Ureter (tissue), 1 donor: ENCODE measurements at regions not wholly inside any gene's neighbourhood (a gene's known extent, or its start where the extent isn't known, plus 50 kb on each side); places are given as distances from the start of the nearest gene placed in this dataset.

ENCODE experiments used
- DNase-seq: peaks from one replicate; pipeline ENCODE4 v3.0.0-alpha.2; 2020; ENCODE audit warnings: low spot score
- donor health status: DM: yes; HTN: yes; CAD: no.

DNA sequence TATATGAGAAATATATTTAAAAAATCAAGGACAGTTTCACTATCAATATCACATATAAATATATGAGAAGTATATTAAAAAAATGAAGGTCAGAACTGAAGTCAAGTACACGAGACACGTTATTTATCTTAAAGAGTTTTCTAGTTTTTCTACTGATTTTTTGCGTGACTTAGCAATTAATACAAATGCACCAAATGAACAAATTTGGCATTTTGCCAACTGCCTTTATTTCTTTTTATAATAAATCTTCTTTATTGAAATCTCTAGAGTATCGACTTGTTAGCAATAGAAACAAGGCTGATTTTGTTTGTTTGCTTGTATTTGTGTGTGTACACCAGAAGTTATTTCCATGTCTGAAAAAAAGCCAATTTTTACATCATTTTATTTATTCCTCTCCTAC, 1684.7 kb upstream of the RAG2 start:
- DNase-seq = no peak

- no peak for DNase-seq
These were observed 1680.6 kb upstream of the RAG2 start for GRCh38 chr11:38278457-38279141.

DNA sequence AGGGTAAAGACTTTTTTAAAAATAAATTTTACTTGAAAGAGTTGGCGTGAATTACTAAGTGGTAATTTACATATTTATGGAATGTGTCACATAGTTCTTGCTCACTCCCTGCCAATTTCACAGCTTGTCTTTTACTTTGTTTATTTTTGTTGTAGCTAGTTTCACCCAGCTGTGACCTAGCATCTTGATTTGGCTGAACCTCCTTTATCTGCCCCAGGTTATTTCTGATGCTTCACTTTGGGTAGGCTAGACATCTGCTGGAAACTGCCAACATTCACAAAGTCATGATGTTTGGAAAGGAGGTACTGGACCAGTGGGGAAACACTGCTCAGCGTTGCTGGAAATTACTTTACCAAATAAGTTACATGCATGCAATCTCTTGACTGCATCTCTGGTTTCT, 1676.0 kb upstream of the RAG2 start:
- no peak for DNase-seq

DNA sequence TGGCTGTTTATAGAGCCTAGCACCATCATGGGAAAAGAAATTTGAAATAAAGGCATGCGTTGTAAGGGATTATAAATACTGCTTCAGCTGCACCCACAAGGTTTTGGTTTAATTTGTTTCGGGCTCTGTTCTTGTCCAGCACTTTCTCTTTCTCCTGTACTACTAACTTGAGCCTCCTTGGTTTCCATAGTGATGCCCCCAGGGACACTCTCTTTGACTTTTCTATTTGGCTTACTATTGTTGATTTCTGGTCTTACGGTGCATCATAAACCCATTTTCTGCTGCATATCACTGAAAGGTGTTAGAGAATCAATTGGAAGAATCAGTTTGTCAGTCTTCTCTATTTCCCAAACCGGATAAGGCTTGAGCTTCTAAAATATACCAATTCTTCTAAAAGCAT, 1674.3 kb upstream of the RAG2 start:
- no peak for DNase-seq

DNA sequence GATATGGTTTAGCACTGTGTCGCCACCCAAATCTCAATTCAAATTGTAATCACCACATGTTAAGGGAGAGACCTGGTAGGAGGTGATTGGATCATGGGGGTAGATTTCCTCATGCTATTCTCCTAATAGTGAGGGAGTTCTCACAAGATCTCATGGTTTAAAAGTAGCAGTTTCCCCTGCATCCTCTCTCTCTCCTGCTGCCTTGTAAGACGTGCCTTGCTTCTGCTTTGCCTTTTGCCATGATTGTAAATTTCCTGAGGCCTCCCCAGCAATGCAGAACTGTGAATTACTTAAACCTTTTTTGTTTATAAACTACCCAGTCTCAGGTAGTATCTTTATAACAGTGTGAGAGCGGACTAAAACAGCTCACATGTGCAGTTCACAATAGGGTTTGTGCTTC, 1668.7 kb upstream of the RAG2 start:
- DNase-seq = no peak

- DNase-seq = no peak
These were observed 1658.4 kb upstream of the RAG2 start for GRCh38 chr11:38256436-38256835.

GRCh38 chr11:38254913-38255312, 1656.9 kb upstream of the RAG2 start:
- no peak for DNase-seq

GRCh38 chr11:38252620-38253019, 1654.6 kb upstream of the RAG2 start:
- DNase-seq = no peak

- no peak for DNase-seq
These were observed 1648.4 kb upstream of the RAG2 start for GRCh38 chr11:38246451-38246850.

DNA sequence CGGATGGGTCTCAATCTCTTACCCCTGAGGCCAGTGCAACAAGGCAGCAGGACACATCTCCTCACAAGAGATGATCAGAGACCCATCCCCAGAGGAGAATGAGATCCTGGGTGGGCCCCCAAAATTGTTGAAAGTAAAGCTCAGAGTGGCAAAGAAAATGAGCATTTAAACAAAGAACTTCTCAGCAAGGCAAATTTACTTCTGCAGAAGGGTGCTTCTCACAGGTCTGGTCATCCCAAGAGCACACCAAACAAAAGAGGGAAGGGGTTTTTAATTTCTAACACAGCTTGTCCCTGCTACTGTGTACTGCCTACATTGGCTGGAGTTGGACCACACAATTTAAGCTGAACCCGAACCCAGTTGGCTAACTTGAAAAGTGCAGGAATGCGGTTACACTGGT, 1628.6 kb upstream of the RAG2 start:
- no peak for DNase-seq

DNA sequence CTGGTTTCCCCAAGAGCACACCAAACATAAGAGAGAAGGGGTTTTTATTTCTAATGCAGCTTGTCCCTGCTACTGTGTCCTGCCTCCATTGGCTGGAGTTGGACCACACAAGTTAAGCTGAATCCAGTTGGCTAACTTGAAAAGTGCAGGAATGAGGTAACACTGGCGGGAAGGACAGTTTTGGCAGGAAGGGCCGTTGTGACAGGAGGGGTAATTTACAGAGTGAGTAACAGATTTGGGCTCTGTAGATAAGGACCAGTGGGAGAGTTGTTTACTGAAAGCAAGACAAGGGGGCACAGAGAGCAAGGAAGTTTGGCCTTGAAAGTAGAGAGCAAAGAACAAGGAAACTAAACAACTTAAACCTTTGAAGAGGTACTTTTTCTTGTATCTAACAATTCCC, 1623.3 kb upstream of the RAG2 start:
- no peak for DNase-seq

- no peak for DNase-seq
These were observed 1621.6 kb upstream of the RAG2 start for GRCh38 chr11:38219636-38220035.

- no peak for DNase-seq
These were observed 1610.9 kb upstream of the RAG2 start for GRCh38 chr11:38208951-38209350.

DNA sequence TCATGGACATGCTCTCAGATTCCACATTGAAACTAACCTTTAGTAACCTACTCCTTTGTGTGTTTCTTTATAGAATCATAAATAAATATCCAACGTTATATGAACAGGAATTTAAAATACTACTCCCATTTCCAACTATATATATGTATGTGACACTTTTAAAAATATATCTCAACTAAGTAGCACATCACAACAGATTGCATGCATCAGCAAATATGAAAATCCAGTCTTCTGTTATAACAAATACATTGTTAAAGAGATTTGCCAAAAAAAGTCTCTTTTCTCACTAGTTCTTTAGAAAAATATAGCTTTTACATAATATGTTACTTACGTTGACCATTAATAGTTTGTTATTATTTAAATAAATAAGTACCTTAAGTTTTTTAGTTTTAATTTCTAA, 1608.6 kb upstream of the RAG2 start:
- no peak for DNase-seq

DNA sequence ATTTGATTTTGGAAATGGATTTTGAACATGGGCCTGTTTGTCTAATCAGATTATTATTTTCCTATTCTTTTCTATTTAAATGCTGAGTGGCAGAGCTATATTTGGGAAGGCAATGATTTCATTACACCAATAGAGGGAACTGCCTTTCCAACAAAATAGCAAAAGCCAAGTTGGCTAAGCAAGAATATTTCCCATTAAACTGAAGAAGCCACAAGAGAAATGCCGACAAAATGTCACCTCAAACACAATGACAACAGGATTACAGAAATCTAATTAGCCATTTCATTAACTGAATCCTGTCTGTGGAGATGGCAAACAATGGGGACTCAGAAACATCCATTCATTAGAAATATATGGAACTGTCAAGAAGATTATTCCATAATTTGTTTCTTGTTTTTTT, 1593.1 kb upstream of the RAG2 start:
- DNase-seq = no peak

DNA sequence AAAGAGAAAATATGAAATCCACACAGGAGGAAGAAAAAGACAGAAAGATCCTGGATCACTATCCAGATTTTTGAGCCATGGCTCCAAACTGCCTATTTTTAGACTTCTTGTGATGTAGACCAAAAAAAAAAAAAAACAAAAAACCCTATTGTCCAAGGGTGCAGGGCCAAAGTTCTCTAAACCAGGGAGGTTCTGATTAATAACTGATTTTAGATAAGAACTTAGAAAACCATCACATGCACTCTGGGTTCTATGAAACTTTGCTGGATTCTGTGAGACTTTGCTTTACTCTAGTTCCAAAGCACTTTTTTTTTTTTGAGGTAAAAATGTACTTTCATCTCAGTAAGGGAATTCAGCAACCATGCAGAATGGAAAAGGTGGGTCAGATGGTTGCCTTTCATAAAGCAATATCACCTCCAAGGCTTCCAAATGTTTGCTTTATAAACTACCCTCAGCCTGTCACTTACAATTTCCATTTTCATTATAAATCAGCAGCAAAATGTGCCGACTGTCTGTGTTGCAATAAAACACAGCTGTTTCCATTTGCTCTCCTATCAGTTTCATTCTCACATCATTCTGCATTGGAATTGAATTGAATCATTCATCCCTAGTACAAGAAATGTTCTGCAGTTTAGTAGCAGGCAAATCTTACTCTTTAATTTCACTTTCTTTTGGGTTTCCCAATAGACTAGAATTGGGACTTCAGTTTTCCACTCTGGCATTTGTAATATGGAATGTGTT, 1584.3 kb upstream of the RAG2 start:
- no peak for DNase-seq

DNA sequence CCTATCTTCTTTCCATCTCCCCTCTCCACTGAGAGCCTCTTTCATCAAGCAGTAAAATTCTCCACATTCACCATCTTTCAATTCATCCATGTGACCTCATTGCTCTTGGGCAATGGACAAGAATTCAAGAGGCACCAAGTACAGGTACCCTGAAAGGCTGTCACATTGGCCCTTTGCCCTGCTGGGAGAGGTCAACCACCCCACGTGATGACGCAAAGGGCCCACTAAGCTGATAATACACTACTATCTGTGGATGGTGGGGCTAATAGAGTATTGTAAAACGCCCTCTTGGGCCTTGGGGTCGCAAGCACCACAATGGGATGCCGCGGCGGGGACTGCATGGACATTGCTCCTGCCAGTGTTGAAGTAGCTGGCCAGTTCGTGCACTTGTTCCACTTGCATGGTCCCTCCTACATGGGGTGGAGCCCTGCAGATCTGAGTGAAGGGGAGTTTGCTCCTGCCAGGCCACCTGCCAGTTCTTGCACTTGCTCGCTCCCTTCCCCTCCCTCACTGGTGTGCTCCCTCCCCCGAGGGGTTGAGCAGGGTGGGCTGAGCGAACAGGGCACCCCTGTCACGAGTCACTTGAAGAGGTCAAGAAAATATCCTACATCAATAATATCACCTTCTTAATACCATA, 1578.8 kb upstream of the RAG2 start:
- DNase-seq = no peak

- no peak for DNase-seq
These were observed 1575.6 kb upstream of the RAG2 start for GRCh38 chr11:38173676-38174075.

- no peak for DNase-seq
These were observed 1571.2 kb upstream of the RAG2 start for GRCh38 chr11:38169286-38169685.

DNA sequence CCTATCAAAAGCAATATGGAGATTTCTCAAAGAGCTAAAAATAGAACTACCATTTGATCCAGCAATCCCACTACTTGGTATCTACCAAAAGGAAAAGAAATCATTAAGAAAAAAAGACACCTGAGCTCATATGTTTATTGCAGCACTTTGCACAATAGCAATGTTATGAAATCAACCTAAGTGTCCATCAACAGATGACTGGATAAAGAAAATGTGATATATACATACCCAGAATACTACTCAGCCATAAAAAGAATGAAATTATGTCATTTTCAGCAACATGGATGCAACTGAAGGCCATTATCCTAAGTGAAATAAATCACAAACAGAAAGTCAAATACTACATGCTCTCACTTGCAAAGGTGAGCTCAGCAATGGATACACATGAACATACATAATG, 1565.5 kb upstream of the RAG2 start:
- no peak for DNase-seq

- no peak for DNase-seq
These were observed 1562.4 kb upstream of the RAG2 start for GRCh38 chr11:38160433-38160832.

DNA sequence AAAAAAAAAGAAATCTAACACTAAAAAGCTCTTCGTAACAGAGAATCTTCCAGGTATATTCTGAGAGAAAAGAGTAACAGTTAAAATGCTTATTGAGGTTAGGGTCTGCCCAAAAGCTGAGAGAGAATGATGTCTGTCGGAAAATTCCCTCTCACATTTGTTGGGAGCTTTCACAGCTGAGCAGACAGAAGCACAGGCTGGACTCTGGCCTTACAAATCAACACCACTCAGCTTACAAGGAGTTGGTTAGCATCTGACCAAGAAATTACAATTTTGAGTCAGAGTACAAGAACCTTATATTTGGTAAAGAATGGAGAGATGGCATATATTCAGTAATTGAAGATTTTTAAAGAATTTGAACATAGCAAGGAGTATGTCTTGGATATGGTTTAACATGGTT, 1561.0 kb upstream of the RAG2 start:
- DNase-seq = no peak

DNA sequence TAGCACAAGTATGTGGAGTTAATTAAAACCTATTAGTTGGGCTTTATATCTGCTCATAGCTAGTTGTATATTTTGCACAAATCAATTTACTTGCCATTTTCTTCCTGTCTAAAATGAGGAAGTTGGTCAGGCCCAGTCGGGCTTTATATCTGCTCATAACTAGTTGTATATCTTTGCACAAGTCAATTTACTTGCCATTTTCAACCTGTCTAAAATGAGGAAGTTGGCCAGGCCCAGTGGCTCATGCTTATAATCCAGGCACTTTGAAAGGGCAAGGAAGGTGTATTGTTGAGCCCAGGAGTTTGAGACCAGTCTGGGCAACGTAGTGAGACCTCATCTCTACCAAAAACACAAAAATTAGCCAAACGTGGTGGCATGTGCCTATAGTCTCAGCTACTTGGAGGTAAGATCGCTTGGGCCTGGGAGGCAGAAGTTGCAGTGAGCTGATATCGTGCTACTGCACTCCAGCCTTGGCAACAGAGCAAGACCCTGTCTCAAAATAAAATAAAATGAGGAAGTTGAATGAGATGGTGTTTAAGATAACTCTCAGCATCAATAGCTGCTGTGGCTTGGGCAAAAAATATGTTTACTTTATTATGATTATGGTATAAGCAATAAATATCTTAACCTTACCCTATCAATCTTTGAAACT, 1558.6 kb upstream of the RAG2 start:
- DNase-seq = no peak
